Neural progenitor cell (in vitro differentiated cells): ENCODE measurements at regions not wholly inside any gene's neighbourhood (a gene's known extent, or its start where the extent isn't known, plus 50 kb on each side); places are given as distances from the start of the nearest gene placed in this dataset.

Source experiments
- CTCF ChIP-seq: fragments of 200-600 bp; sonication (generic); IDR thresholded peaks from 2 replicates; pipeline ENCODE4 v1.5.1; 2017; ENCODE audit warnings: antibody characterized with exemption, mild to moderate bottlenecking
- EZH2 ChIP-seq: fragments of 200-600 bp; sonication (generic); IDR thresholded peaks from 2 replicates; pipeline ENCODE4 v1.6.1; 2017; ENCODE audit warnings: antibody characterized with exemption, mild to moderate bottlenecking, moderate library complexity
- EZH2phosphoT487 ChIP-seq: fragments of 200-600 bp; sonication (generic); IDR thresholded peaks from 2 replicates; pipeline ENCODE4 v1.6.1; 2017; ENCODE audit warnings: antibody characterized with exemption

DNA sequence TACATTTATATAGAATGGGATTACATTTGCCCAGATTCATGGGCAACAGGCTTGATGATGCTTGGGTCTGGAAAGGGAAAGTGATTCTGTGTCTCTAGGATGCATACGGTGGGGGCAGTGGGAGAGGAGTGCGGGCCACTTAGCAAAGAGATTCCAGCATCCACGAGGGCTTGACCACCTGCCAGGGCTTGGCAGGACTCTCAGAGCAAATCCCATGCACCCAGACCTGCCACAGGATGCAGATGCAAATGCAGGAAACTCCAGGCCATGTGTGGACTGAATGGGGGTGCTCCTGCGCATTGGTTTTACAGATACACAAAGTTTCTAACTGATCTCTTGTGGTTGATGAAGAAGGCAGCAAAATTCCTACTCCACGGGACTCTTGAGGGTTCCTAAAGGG is 334.7 kb downstream of the CYRIA start:
- no peak for TF ChIP-seq CTCF
- TF ChIP-seq EZH2phosphoT487: no peak
- TF ChIP-seq EZH2: no peak
